HG03460 (cell line): ENCODE measurements at regions not wholly inside any gene's neighbourhood (a gene's known extent, or its start where the extent isn't known, plus 50 kb on each side); places are given as distances from the start of the nearest gene placed in this dataset.

Source experiments
- ATAC-seq: cut with Tn5 transposase; IDR thresholded peaks from one replicate; pipeline ENCODE4 v1.9.1; 2021; ENCODE audit not compliant: unreplicated experiment

- no peak for ATAC-seq
Observed at GRCh38 chr20:24761220-24762065, 187.6 kb upstream of the CST7 start.

- no peak for ATAC-seq
Observed at GRCh38 chr20:24762371-24762770, 186.7 kb upstream of the CST7 start.

GRCh38 chr20:24762791-24763350 is 186.2 kb upstream of the CST7 start:
- no peak for ATAC-seq

DNA sequence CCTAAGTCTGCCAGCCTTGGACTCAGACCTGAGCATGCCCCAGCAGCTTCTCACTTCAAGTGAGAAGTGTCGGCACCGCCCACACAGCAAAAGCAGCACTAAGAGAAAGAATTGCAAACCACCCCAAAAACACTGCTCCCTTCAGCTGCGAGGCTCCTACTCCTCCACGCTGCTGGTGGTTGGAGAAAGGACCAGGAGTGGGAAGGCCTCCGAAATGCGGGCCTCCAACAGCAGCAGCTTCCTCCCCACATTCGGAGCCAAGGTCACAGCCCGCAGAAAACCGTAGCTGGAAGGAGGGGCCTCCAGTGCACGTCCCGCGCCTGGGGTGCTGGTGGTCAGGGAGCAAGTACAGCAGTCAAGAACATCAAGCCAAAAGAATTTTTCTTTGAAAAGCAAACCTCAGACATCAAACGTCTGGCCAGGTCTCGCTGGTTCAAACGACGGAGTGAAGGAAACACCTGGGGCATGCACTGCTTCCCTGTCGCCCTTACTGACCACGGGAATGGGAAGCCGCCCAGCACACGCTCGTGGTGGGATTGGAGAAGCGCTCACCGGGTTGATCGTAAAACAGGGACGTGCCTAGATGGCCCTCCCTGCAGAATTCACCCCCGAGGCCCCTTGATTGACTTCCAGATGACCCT is 185.6 kb upstream of the CST7 start:
- ATAC-seq, result no peak

DNA sequence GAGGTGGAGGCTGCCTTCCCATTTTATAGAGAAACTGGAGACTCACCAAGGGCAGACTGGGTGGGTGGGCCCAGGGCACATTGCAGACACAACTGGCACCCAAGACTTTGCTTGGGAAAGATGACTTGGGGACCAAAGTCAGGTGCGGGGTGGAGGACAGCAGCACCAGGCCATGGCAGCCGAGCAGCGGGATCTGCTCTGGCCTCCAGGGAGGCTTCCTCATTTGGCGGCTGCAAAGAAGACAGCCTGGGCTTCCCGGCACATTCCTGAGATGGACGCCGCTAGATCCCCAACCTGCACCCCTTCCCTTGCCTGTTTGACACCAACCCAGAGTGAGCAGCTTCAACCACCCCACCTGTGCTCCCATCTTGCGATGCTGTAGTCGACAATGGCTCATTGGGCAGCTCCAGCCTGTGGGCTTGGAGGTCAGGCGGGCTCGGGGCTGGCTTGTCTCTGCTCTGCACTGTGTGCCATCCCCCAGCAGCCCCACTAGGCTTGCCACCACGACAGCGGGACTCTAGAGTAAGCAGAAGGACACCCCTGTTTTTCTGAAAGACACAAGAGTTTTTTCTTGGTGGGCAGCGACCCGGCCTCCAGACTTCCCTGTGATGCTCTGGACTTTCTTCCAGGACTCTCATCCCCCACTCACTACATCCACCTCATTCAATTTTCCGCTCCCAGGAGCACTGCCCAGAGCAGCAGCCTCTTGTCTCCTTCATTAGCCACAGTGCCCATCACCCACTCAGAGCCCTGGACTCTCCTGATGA is 184.9 kb upstream of the CST7 start:
- ATAC-seq, result no peak

DNA sequence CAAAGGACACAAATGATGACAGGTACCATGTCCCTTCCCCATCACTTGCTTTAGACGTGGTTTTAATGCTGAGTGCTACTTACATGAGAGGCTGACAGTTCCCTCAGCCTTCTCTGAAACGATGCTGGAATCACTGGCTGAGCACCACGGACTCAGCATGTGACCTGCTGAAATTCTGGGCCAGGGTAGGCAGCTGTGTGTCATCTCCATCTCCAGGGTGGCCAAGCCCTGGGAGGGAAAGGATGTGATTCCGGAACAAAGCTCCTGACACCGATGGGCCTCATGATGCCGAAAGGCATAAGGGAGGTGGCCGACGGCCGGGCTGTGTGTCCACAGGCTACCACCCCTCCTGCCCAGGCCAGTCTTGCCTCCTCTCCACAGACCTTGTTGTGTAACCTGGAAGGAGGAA is 184.3 kb upstream of the CST7 start:
- no peak for ATAC-seq

DNA sequence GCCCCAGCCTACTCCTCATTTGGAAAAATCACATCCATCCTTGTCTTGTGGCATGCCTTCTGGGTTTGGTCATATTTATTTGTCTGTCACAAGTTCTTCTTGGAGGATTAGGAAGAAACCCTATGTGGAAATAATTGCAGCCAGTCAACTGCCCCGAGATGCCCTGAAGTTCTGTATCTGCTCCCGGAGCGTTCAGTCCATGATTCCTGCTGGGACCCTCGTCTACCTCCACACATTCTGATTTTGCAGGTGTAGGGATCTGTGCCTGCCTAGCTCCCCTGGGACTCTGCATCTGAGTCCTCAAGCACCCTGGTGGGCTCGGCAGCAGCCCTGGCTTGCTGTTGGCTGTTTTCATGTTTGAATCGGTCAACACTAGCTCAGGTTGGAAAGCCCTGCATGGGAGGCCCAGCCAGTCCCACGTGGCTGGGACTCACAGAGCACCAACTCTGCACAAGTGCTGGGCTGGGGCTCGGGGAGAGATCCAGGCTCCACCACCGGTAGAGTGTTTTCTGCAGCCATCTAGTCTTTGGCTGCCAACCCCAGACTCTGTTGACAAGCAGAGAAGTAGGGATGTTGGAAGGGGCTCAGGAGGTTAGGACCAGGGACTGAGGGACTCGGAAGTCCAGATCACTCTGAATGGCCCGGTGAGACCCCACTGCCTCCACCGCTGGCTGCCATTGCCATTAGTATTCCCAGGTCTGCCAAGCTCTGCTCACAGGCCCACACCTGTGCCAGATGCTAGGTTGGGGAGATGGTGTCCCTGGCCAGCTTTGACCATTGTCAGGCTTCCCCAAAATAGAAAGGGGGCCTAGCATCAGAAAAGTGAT is 183.5 kb upstream of the CST7 start:
- ATAC-seq, result no peak

DNA sequence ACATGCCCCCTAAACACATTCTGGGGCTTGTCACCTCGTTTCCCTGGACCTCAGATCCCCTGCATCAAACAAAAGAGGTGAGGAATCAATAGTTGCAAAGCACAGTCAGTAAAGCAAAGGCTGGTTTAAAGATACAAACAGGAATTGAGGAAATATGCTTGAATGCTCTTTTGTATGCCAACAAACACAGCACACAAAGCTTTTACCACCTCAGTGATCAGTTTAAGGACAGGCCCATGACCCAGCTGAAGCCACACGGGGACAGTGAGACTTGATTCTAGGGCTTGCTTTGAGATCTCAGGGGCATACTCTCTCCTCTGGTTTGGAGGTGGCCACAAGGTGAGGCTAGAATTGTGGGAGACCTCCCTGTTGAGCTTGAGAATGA is 182.9 kb upstream of the CST7 start:
- no peak for ATAC-seq

DNA sequence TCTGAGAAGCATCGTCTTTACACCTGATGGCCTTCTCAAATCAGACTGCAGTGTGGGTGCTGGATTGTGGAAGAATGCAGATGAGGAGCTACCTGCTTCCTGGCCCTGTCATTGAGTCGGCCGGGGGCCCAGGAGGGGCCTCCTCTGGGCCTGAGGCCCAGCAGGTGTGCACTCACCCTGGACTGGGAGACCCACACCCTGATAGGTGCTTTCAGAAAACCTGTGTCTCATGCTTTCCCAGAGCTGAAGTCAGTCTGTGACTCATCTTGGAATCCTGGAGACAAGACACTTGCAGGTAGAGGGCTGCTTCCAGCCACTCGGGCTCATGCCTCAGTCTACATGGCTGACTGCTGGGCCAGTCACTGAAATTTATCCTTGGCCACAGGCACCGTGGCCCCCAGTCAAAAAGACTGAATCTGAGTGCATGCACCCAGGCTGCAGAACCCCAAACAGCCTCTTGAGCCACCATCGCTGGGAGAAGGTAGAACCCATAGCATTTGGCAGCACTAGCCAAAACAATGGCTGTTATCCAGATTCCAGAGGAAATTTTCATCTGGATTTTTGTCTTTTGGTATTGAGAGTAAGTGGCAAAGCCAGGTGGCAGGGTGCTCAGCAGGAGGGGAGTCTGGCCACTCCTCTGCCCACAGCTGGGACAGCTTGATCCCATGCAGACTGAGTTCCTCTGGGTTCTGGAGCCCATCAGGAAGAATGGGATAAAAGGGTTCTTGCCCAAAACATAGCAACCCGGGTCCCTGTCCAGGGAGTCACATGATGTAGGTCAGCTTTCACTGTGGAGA is 182.0 kb upstream of the CST7 start:
- no peak for ATAC-seq

GRCh38 chr20:24767623-24768100 is 181.4 kb upstream of the CST7 start:
- no peak for ATAC-seq

DNA sequence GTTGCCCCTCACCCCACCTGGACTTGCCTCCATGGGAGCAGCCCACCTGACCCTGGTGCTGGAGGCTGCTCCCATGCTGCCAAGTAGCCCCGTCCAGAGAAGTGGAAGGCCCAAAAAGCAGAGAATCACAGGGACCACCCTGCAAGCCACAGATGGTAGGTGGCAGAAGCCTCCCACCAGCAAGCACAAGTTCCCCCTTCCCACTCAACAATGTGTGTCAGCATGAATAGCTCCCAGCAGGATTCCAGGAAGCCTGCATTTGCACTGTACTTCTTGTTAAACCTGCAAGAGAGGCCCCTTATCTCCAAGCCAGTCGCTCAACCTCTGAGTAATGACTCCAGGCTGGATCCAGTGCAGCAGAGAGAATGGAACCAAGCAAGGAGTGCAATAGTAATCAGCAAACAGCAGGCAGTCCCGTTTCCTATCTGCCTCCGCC is 180.8 kb upstream of the CST7 start:
- no peak for ATAC-seq

GRCh38 chr20:24768713-24769601 is 180.1 kb upstream of the CST7 start:
- no peak for ATAC-seq

DNA sequence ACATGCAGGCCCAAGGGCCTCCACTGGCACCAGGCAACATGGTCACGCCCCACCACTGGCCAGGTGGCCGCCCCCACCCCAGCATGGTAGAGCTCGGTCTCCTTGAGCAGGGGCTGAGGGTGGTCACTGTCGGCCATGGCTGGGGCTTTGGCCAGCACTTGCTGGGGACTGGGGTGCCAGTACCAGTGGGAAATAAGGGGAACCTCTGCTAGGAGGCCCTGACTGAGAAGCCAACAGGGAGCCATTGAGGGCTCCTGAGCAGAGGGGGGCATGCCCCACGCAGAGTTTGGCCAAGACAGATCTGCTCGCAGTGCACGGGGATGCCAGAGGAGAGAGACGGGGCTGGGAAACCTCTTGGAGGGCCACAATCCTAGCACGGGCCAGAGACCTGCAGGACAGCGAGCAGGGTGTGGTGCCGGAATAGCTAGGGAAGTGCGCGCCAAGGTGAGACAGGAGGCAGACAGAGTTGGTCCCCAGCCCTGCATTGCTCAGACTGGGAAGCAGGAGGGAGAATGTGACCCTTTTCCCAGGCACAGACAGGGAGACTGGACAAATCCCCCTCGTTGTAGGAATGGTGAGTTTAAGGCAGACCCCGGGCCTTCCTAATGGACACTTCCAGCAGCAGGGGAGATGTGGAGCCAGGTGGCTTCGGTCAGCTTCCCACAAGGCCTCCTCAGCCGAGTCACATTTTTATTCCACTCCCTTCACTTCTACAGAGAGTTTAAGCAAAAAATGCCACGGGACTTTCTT is 179.0 kb upstream of the CST7 start:
- no peak for ATAC-seq

GRCh38 chr20:24770628-24771541 is 178.2 kb upstream of the CST7 start:
- no peak for ATAC-seq

- no peak for ATAC-seq
Observed at GRCh38 chr20:24771542-24772061, 177.5 kb upstream of the CST7 start.

- no peak for ATAC-seq
Observed at GRCh38 chr20:24772667-24773066, 176.4 kb upstream of the CST7 start.

GRCh38 chr20:24773168-24773567 is 175.9 kb upstream of the CST7 start:
- ATAC-seq, result no peak
